SK-N-SH treated with all-trans-retinoic acid at 6 μM for 48 hours (cell line): ENCODE measurements at regions not wholly inside any gene's neighbourhood (a gene's known extent, or its start where the extent isn't known, plus 50 kb on each side); places are given as distances from the start of the nearest gene placed in this dataset.

ENCODE experiments used
- ATAC-seq: fragments of 200-7000 bp; cut with Tn5 transposase; 3 replicates; pipeline ENCODE4 v1.9.1; 2020; ENCODE audit warnings: mild to moderate bottlenecking, moderate library complexity
- ARNTL ChIP-seq: fragments of 450-650 bp; formaldehyde crosslinking; IDR thresholded peaks from 2 replicates; pipeline ENCODE4 v1.5.0; 2020; ENCODE audit warnings: low read depth, mild to moderate bottlenecking, moderate library complexity, borderline replicate concordance
- BACH2 ChIP-seq: fragments of 250-450 bp; sonication (Bioruptor Pico); IDR thresholded peaks from 2 replicates; pipeline ENCODE4 v1.9.0; 2021; ENCODE audit warnings: mild to moderate bottlenecking, borderline replicate concordance
- CSDC2 ChIP-seq: fragments of 250-450 bp; sonication (Bioruptor Pico); IDR thresholded peaks from 2 replicates; pipeline ENCODE4 v1.5.0; 2020; ENCODE audit warnings: mild to moderate bottlenecking, moderate library complexity
- GLIS3 ChIP-seq: fragments of 250-450 bp; sonication (Bioruptor Pico); IDR thresholded peaks from 2 replicates; pipeline ENCODE4 v1.5.0; 2020; ENCODE audit warnings: mild to moderate bottlenecking, moderate library complexity
- ISL1 ChIP-seq: fragments of 250-450 bp; sonication (Bioruptor Pico); IDR thresholded peaks from 2 replicates; pipeline ENCODE4 v2.1.2; 2022; ENCODE audit warnings: mild to moderate bottlenecking, moderate library complexity
- PPARA ChIP-seq: fragments of 250-450 bp; sonication (Bioruptor Pico); IDR thresholded peaks from 2 replicates; pipeline ENCODE4 v1.5.0; 2020; ENCODE audit warnings: mild to moderate bottlenecking, borderline replicate concordance
- RARB ChIP-seq: fragments of 250-450 bp; sonication (Bioruptor Pico); IDR thresholded peaks from 2 replicates; pipeline ENCODE4 v1.8.0; 2021; ENCODE audit warnings: mild to moderate bottlenecking, moderate library complexity
- SNAI2 ChIP-seq: fragments of 250-450 bp; sonication (Bioruptor Pico); IDR thresholded peaks from 2 replicates; pipeline ENCODE4 v1.5.0; 2020; ENCODE audit warnings: mild to moderate bottlenecking, moderate library complexity
- TCF4 ChIP-seq: fragments of 250-450 bp; sonication (Bioruptor Pico); IDR thresholded peaks from 2 replicates; pipeline ENCODE4 v1.8.0; 2021; ENCODE audit warnings: mild to moderate bottlenecking, moderate library complexity, borderline replicate concordance
- ZC3H10 ChIP-seq: fragments of 250-450 bp; sonication (Bioruptor Pico); IDR thresholded peaks from 2 replicates; pipeline ENCODE4 v1.5.1; 2021; ENCODE audit warnings: mild to moderate bottlenecking, moderate library complexity
- ZFP3 ChIP-seq: fragments of 250-450 bp; sonication (Bioruptor Pico); IDR thresholded peaks from 2 replicates; pipeline ENCODE4 v1.5.0; 2020; ENCODE audit warnings: mild to moderate bottlenecking, moderate library complexity
- ZFP30 ChIP-seq: fragments of 450-650 bp; formaldehyde crosslinking; IDR thresholded peaks from 2 replicates; pipeline ENCODE4 v1.5.0; 2022; ENCODE audit warnings: mild to moderate bottlenecking, moderate library complexity
- ZNF565 ChIP-seq: fragments of 450-650 bp; formaldehyde crosslinking; conservative IDR thresholded peaks from 2 replicates; pipeline ENCODE4 v1.5.0; 2020; ENCODE audit warnings: low read depth, mild to moderate bottlenecking, moderate library complexity
- ZNF70 ChIP-seq: fragments of 450-650 bp; formaldehyde crosslinking; IDR thresholded peaks from 2 replicates; pipeline ENCODE4 v1.5.0; 2020; ENCODE audit warnings: mild to moderate bottlenecking, moderate library complexity
- ZNF8 ChIP-seq: fragments of 450-650 bp; formaldehyde crosslinking; IDR thresholded peaks from 2 replicates; pipeline ENCODE4 v1.5.0; 2020; ENCODE audit warnings: mild to moderate bottlenecking, moderate library complexity
- TF ChIP-seq, protein P1 (sequence below): fragments of 250-450 bp; sonication (Bioruptor Pico); IDR thresholded peaks from 2 replicates; pipeline ENCODE4 v1.8.0; 2020; ENCODE audit warnings: mild to moderate bottlenecking, moderate library complexity, borderline replicate concordance
- TF ChIP-seq, protein P2 (sequence below): fragments of 250-450 bp; sonication (Bioruptor Pico); IDR thresholded peaks from 2 replicates; pipeline ENCODE4 v1.8.0; 2021; ENCODE audit warnings: low read depth, mild to moderate bottlenecking, moderate library complexity, borderline replicate concordance
- TF ChIP-seq, protein P3 (sequence below): fragments of 250-450 bp; sonication (Bioruptor Pico); IDR thresholded peaks from 2 replicates; pipeline ENCODE4 v1.5.1; 2021; ENCODE audit warnings: mild to moderate bottlenecking, moderate library complexity
- TF ChIP-seq, protein P4 (sequence below): fragments of 250-450 bp; sonication (Bioruptor Pico); IDR thresholded peaks from 2 replicates; pipeline ENCODE4 v1.5.1; 2020; ENCODE audit warnings: low read depth, mild to moderate bottlenecking, moderate library complexity
- TF ChIP-seq, protein P5 (sequence below): fragments of 250-450 bp; sonication (Bioruptor Pico); IDR thresholded peaks from 2 replicates; pipeline ENCODE4 v1.5.0; 2020; ENCODE audit warnings: mild to moderate bottlenecking, moderate library complexity

DNA sequence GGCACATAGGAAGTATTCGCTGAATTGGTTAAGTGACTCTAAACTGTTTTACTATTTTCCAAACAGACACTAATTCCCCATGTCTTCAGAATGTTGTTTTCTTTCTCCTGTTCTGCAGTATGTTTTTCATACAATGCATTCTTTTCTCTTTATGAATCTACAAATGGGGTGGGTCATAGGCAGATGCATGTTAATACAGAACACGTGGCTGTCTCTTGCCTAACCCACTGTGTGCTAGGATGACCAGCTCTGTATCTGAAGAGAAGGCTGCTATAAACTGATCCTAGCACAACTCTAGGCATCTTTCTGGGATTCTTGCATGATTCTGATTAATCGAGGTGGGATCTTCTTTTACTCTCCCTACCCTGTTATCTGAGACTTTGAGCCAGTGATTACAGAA is 826.0 kb downstream of the PLCL1 start:
- no peak for ATAC-seq
- no peak for TF ChIP-seq ZNF70 (CRISPR knock-in tag)
- no peak for TF ChIP-seq ARNTL
- TF ChIP-seq, protein P1, sequence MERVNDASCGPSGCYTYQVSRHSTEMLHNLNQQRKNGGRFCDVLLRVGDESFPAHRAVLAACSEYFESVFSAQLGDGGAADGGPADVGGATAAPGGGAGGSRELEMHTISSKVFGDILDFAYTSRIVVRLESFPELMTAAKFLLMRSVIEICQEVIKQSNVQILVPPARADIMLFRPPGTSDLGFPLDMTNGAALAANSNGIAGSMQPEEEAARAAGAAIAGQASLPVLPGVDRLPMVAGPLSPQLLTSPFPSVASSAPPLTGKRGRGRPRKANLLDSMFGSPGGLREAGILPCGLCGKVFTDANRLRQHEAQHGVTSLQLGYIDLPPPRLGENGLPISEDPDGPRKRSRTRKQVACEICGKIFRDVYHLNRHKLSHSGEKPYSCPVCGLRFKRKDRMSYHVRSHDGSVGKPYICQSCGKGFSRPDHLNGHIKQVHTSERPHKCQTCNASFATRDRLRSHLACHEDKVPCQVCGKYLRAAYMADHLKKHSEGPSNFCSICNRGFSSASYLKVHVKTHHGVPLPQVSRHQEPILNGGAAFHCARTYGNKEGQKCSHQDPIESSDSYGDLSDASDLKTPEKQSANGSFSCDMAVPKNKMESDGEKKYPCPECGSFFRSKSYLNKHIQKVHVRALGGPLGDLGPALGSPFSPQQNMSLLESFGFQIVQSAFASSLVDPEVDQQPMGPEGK (CRISPR knock-in tag), result no peak

DNA sequence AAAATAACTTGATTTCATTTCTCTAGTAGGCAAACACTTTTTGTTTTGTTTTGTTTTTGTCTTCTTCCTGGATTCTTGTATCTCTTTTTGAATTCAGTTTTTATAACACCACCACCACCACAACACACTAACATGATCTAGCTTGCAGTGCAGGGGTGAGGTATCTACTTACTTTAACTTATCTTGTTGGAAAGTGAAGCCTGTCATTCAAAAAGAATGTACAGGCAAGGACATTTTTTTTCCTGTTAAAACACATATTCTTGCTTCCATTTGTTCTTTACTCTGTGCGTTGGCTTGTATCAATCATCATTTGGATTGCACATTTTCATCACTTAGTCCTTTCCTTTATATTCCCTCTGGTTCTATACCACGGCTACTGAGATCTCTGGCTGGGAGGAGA is 824.2 kb downstream of the PLCL1 start:
- TF ChIP-seq SNAI2 (CRISPR knock-in tag), result no peak
- TF ChIP-seq ZFP30 (CRISPR knock-in tag), result no peak
- no peak for TF ChIP-seq ZC3H10 (CRISPR knock-in tag)
- no peak for TF ChIP-seq CSDC2 (CRISPR knock-in tag)
- TF ChIP-seq ZNF8, result no peak
- TF ChIP-seq, all 23 proteins: peak for 0

DNA sequence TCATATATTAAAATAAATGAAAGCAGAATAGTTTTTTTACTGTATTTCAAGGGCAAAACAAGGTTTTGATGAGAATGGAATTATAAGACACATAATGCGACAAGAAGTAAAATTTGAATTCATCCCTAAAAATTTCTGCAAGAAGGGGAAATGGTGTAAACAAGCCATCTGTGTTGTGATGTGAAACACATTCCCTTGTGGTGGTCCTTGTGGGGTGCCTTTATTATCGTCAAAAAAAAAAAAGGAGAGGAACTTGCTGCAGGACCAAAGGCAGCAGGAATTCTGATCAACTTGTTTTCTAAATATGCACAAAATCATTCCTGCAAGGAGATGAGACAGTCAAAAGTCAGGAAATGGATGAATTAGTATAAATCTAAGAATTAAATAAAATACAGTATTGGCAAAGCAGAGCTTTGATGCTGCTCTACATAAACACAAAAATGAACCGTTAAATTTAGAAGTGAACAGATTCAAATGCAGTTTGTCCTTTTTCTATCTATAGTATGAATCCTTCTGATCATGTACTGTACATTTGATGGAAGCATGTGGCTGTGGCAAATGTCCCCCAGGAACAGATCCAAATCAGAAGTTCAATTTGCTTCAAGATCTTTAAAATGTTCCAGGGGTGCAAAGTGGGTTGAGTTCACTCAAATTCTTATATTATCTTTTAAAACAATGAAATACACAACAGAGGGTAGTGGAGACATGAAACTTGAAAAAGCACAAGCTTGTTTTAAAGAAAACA is 818.8 kb downstream of the PLCL1 start:
- ATAC-seq, result no peak
- no peak for TF ChIP-seq TCF4 (CRISPR knock-in tag)
- TF ChIP-seq ZFP3 (CRISPR knock-in tag), result no peak
- no peak for TF ChIP-seq PPARA (CRISPR knock-in tag)
- TF ChIP-seq CSDC2 (CRISPR knock-in tag), result no peak
- TF ChIP-seq GLIS3 (CRISPR knock-in tag), result no peak
- TF ChIP-seq, protein P2, sequence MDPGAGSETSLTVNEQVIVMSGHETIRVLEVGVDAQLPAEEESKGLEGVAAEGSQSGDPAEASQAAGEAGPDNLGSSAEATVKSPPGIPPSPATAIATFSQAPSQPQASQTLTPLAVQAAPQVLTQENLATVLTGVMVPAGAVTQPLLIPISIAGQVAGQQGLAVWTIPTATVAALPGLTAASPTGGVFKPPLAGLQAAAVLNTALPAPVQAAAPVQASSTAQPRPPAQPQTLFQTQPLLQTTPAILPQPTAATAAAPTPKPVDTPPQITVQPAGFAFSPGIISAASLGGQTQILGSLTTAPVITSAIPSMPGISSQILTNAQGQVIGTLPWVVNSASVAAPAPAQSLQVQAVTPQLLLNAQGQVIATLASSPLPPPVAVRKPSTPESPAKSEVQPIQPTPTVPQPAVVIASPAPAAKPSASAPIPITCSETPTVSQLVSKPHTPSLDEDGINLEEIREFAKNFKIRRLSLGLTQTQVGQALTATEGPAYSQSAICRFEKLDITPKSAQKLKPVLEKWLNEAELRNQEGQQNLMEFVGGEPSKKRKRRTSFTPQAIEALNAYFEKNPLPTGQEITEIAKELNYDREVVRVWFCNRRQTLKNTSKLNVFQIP (CRISPR knock-in tag), result no peak
- TF ChIP-seq, protein P3, sequence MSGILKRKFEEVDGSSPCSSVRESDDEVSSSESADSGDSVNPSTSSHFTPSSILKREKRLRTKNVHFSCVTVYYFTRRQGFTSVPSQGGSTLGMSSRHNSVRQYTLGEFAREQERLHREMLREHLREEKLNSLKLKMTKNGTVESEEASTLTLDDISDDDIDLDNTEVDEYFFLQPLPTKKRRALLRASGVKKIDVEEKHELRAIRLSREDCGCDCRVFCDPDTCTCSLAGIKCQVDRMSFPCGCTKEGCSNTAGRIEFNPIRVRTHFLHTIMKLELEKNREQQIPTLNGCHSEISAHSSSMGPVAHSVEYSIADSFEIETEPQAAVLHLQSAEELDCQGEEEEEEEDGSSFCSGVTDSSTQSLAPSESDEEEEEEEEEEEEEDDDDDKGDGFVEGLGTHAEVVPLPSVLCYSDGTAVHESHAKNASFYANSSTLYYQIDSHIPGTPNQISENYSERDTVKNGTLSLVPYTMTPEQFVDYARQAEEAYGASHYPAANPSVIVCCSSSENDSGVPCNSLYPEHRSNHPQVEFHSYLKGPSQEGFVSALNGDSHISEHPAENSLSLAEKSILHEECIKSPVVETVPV (CRISPR knock-in tag), result no peak
- no peak for TF ChIP-seq ISL1
- no peak for TF ChIP-seq ZNF565 (CRISPR knock-in tag)
- no peak for TF ChIP-seq RARB

More for the DNA sequence above, 824.2 kb downstream of the PLCL1 start:
- no peak for ATAC-seq

DNA sequence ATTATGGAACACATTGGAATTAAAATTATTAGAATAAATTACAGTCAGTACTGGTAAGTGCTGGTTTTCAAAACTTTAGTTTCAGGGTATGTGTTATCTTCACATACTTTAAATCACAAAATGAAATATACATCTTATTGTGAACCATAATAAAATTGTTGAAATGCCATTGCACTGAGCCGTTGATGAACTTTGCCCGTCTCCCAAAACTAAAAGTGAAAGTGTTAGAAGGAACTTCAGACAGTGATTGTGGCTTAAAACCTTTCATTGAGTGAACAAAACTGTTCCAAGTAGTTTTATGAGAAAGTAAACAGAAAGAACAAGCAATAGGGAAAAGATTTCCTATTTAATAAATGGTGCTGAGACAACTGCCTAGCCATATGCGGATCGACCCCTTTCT is 811.6 kb downstream of the PLCL1 start:
- ATAC-seq, result no peak
- TF ChIP-seq ISL1, result no peak
- no peak for TF ChIP-seq CSDC2 (CRISPR knock-in tag)
- TF ChIP-seq, protein P1 (CRISPR knock-in tag), result no peak
- no peak for TF ChIP-seq ZNF565 (CRISPR knock-in tag)
- no peak for TF ChIP-seq ZNF70 (CRISPR knock-in tag)
- no peak for TF ChIP-seq PPARA (CRISPR knock-in tag)
- no peak for TF ChIP-seq ZNF8
- TF ChIP-seq, protein P2 (CRISPR knock-in tag), result no peak
- TF ChIP-seq, protein P4, sequence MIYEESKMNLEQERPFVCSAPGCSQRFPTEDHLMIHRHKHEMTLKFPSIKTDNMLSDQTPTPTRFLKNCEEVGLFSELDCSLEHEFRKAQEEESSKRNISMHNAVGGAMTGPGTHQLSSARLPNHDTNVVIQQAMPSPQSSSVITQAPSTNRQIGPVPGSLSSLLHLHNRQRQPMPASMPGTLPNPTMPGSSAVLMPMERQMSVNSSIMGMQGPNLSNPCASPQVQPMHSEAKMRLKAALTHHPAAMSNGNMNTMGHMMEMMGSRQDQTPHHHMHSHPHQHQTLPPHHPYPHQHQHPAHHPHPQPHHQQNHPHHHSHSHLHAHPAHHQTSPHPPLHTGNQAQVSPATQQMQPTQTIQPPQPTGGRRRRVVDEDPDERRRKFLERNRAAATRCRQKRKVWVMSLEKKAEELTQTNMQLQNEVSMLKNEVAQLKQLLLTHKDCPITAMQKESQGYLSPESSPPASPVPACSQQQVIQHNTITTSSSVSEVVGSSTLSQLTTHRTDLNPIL (CRISPR knock-in tag), result no peak
- TF ChIP-seq BACH2 (CRISPR knock-in tag), result no peak
- no peak for TF ChIP-seq ZFP3 (CRISPR knock-in tag)
- TF ChIP-seq RARB, result no peak
- no peak for TF ChIP-seq ARNTL
- TF ChIP-seq, protein P3 (CRISPR knock-in tag), result no peak
- TF ChIP-seq, protein P5, sequence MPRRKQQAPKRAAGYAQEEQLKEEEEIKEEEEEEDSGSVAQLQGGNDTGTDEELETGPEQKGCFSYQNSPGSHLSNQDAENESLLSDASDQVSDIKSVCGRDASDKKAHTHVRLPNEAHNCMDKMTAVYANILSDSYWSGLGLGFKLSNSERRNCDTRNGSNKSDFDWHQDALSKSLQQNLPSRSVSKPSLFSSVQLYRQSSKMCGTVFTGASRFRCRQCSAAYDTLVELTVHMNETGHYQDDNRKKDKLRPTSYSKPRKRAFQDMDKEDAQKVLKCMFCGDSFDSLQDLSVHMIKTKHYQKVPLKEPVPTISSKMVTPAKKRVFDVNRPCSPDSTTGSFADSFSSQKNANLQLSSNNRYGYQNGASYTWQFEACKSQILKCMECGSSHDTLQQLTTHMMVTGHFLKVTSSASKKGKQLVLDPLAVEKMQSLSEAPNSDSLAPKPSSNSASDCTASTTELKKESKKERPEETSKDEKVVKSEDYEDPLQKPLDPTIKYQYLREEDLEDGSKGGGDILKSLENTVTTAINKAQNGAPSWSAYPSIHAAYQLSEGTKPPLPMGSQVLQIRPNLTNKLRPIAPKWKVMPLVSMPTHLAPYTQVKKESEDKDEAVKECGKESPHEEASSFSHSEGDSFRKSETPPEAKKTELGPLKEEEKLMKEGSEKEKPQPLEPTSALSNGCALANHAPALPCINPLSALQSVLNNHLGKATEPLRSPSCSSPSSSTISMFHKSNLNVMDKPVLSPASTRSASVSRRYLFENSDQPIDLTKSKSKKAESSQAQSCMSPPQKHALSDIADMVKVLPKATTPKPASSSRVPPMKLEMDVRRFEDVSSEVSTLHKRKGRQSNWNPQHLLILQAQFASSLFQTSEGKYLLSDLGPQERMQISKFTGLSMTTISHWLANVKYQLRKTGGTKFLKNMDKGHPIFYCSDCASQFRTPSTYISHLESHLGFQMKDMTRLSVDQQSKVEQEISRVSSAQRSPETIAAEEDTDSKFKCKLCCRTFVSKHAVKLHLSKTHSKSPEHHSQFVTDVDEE (CRISPR knock-in tag), result no peak
